ENCODE measurements at regions not wholly inside any gene's neighbourhood (a gene's known extent, or its start where the extent isn't known, plus 50 kb on each side); places are given as distances from the start of the nearest gene placed in this dataset.

- TF ChIP-seq ZNF462 (CRISPR knock-in tag; IDR thresholded peaks at IDR 0.05) (no peak), CREB1 (CRISPR knock-in tag; IDR thresholded peaks at IDR 0.05; ENCODE audit: low read depth) (no peak)
These were observed 237.2 kb upstream of the ADAMTS9 start (continued) for GRCh38 chr3:64924961-64925360.

GRCh38 chr3:64922213-64922612 lies 234.4 kb upstream of the ADAMTS9 start:
- Mint-ChIP-seq H3K4me3 (no peak overlapping the region), H3K4me1 (peaks cover 34% of the 10 kb centered on the region), H3K27ac (no peak overlapping the region), H3K9me3 (no peaks in the 10 kb centered on the region), H3K27me3 (ENCODE audit: insufficient read depth, low read depth, poor library complexity) (peaks cover 1% of the 10 kb centered on the region), H3K36me3 (ENCODE audit: low read depth) (no peaks in the 10 kb centered on the region)
- Histone ChIP-seq H3K27ac (ENCODE audit: low read depth) (no peak overlapping the region), H3K36me3 (ENCODE audit: insufficient read depth) (no peaks in the 10 kb centered on the region), H2AFZ (no peak overlapping the region), H3K27me3 (ENCODE audit: insufficient read depth) (no peaks in the 10 kb centered on the region), H3K79me2 (replicated peaks; ENCODE audit: insufficient read depth) (no peaks in the 10 kb centered on the region), H3F3A (replicated peaks; ENCODE audit: low read depth) (no peaks in the 10 kb centered on the region), H3K9me2 (ENCODE audit: insufficient read depth) (peaks cover 7% of the 10 kb centered on the region), H3K4me3 (no peak overlapping the region), H3K4me1 (ENCODE audit: insufficient read depth) (peaks cover 26% of the 10 kb centered on the region), H3K4me2 (no peak overlapping the region), H4K20me1 (replicated peaks; ENCODE audit: insufficient read depth) (no peaks in the 10 kb centered on the region)
- DNase-seq (ENCODE audit: low spot score) (no peak), ATAC-seq (no peak)
- TF ChIP-seq EZH2phosphoT487 (IDR thresholded peaks at IDR 0.05; ENCODE audit: unreplicated experiment) (no peak), ZNF462 (CRISPR knock-in tag; IDR thresholded peaks at IDR 0.05) (no peak), JUNB (IDR thresholded peaks at IDR 0.05; ENCODE audit: unreplicated experiment) (no peak), CTCF (conservative IDR thresholded peaks at IDR 0.05; ENCODE audit: low read depth in 2 of 2) (no peak), ZNF114 (CRISPR knock-in tag; IDR thresholded peaks at IDR 0.05) (no peak), EZH2 (IDR thresholded peaks at IDR 0.05; ENCODE audit: low read depth, unreplicated experiment) (no peak)
